ENCODE measurements at regions not wholly inside any gene's neighbourhood (a gene's known extent, or its start where the extent isn't known, plus 50 kb on each side); places are given as distances from the start of the nearest gene placed in this dataset.
"Not testable (repeated sequence)": the region's sequence is repeated elsewhere in the genome, so short reads cannot be mapped to it uniquely, and the experiment has no call there.

DNA sequence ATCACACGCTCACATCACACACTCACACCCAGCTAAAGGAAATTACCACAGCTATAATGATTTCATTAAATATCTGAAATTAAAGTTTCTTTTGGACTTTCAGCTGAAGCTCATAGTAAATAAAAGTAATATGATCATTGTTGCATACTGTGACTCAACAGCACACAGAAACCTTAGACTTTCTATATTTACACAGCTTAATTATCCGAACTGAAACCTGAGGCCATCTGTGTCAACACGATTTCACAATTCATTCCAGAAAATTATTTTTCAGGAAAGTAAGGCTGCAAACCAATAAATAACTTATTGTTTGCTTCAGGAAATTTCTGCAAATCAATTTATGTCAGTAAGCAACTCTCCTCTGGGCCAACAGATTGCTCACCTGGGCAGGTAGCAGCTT, 1352.2 kb upstream of the CDH18 start:
- DNase-seq (ENCODE audit: low spot score); intact Hi-C loops (cut with micrococcal nuclease); H3K27me3 Mint-ChIP-seq (ENCODE audit: insufficient read depth); H3K36me3 Mint-ChIP-seq (ENCODE audit: low read depth); H3K4me1 Mint-ChIP-seq (ENCODE audit: low read depth); H3K4me3 Mint-ChIP-seq; H3K9me3 Mint-ChIP-seq; H3K27ac Mint-ChIP-seq: not testable (repeated sequence)

- H3K9me3 Mint-ChIP-seq; H3K27ac Mint-ChIP-seq; H3K36me3 Mint-ChIP-seq (ENCODE audit: low read depth); H3K4me3 Mint-ChIP-seq; H3K27me3 Mint-ChIP-seq (ENCODE audit: insufficient read depth); H3K4me1 Mint-ChIP-seq (ENCODE audit: low read depth); intact Hi-C loops (cut with micrococcal nuclease); DNase-seq (ENCODE audit: low spot score): not testable (repeated sequence)
These were observed 1348.5 kb upstream of the CDH18 start for GRCh38 chr5:21336478-21336877.

DNA sequence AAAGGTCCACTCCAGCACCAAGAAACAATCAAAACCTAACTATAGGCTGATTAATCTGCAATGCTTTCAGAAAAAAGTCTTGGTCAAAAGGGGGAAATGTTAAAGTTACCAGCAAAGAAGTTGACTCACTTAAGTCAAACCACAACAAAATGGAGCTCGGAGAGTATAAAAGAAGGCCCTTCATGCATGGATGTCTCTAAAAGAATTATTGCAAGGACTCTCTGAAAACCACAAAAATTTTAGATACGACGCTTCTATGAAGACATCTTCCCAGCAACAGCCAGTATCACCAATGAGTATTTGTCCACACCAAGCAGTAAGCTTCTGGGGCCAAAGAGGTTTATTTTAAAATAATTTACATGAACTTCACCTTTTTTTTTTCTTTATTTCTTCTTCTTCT, 1327.4 kb upstream of the CDH18 start:
- H3K36me3 Mint-ChIP-seq (ENCODE audit: low read depth); H3K4me3 Mint-ChIP-seq; intact Hi-C loops (cut with micrococcal nuclease); H3K9me3 Mint-ChIP-seq; DNase-seq (ENCODE audit: low spot score); H3K4me1 Mint-ChIP-seq (ENCODE audit: low read depth); H3K27me3 Mint-ChIP-seq (ENCODE audit: insufficient read depth); H3K27ac Mint-ChIP-seq: not testable (repeated sequence)

GRCh38 chr5:21301205-21301604, 1313.2 kb upstream of the CDH18 start:
- H3K4me3 Mint-ChIP-seq; H3K27me3 Mint-ChIP-seq (ENCODE audit: insufficient read depth); H3K27ac Mint-ChIP-seq; H3K4me1 Mint-ChIP-seq (ENCODE audit: low read depth); intact Hi-C loops (cut with micrococcal nuclease); DNase-seq (ENCODE audit: low spot score); H3K36me3 Mint-ChIP-seq (ENCODE audit: low read depth); H3K9me3 Mint-ChIP-seq: not testable (repeated sequence)

GRCh38 chr5:21274361-21274760, 1286.4 kb upstream of the CDH18 start:
- DNase-seq (ENCODE audit: low spot score); H3K27me3 Mint-ChIP-seq (ENCODE audit: insufficient read depth); H3K9me3 Mint-ChIP-seq; H3K36me3 Mint-ChIP-seq (ENCODE audit: low read depth); H3K4me1 Mint-ChIP-seq (ENCODE audit: low read depth); intact Hi-C loops (cut with micrococcal nuclease); H3K27ac Mint-ChIP-seq; H3K4me3 Mint-ChIP-seq: not testable (repeated sequence)

- intact Hi-C loops (cut with micrococcal nuclease) = no loop called here
- Mint-ChIP-seq H3K36me3 (ENCODE audit: low read depth) (no peaks in the 10 kb centered on the region), H3K9me3 (peaks cover 9% of the 10 kb centered on the region), H3K4me3 (no peak overlapping the region), H3K27me3 (ENCODE audit: insufficient read depth) (no peaks in the 10 kb centered on the region), H3K4me1 (ENCODE audit: low read depth) (no peaks in the 10 kb centered on the region), H3K27ac (no peak overlapping the region)
- DNase-seq (ENCODE audit: low spot score) = no peak
These were observed 1275.4 kb upstream of the CDH18 start for GRCh38 chr5:21263361-21263760.

GRCh38 chr5:21254161-21254560, 1266.2 kb upstream of the CDH18 start:
- Mint-ChIP-seq H3K36me3 (ENCODE audit: low read depth) (no peaks in the 10 kb centered on the region), H3K4me3 (no peak overlapping the region), H3K4me1 (ENCODE audit: low read depth) (no peaks in the 10 kb centered on the region), H3K27ac (no peak overlapping the region), H3K27me3 (ENCODE audit: insufficient read depth) (no peaks in the 10 kb centered on the region), H3K9me3 (peaks cover 3% of the 10 kb centered on the region)
- intact Hi-C loops (cut with micrococcal nuclease) = no loop called here
- no peak for DNase-seq (ENCODE audit: low spot score)

DNA sequence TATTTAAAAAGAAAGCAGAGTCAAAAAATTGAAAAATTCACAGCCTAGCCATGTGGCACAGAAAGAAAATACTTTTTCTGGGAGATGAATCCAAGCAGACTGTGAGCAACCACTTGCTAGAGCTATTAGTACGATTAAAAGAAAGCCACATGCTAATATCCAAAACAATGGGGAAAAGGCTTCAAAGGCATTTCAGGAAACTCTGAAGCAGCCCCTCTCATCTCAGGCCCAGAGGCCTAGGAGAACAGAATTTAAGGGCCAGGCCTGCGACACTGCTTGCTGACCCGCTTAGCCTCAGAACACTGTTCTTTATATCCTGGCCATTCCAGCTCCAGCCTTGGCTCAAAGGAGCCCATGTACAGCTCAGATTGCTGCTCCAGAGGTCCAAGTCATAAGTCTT, 1257.0 kb upstream of the CDH18 start:
- no peak overlapping the region for H3K27ac Mint-ChIP-seq
- no peak for DNase-seq (ENCODE audit: low spot score)
- H3K36me3 Mint-ChIP-seq (ENCODE audit: low read depth) = no peaks in the 10 kb centered on the region
- H3K4me1 Mint-ChIP-seq (ENCODE audit: low read depth) = no peaks in the 10 kb centered on the region
- H3K27me3 Mint-ChIP-seq (ENCODE audit: insufficient read depth) = no peaks in the 10 kb centered on the region
- no peaks in the 10 kb centered on the region for H3K9me3 Mint-ChIP-seq
- H3K4me3 Mint-ChIP-seq = no peak overlapping the region
- intact Hi-C loops (cut with micrococcal nuclease) = no loop called here

DNA sequence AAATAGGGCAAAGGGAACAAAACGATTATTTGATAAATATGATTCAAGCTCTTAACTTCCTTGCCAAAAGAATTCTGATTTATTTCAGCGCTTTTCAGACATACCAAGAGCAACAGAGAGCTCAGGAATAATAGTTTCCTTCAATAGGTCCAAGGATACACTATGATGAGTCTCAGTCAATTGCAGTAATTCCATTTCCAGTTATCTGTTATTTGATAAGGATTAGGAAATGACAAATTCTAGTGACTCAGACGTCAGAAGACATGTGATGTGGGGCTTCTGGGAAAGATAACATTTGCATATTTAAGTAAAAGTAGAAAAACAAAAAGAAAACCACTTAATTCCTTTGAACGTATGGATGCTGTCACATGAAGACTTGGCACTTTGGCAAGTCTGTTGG, 1250.8 kb upstream of the CDH18 start:
- H3K36me3 Mint-ChIP-seq (ENCODE audit: low read depth) = no peaks in the 10 kb centered on the region
- intact Hi-C loops (cut with micrococcal nuclease) = no loop called here

DNA sequence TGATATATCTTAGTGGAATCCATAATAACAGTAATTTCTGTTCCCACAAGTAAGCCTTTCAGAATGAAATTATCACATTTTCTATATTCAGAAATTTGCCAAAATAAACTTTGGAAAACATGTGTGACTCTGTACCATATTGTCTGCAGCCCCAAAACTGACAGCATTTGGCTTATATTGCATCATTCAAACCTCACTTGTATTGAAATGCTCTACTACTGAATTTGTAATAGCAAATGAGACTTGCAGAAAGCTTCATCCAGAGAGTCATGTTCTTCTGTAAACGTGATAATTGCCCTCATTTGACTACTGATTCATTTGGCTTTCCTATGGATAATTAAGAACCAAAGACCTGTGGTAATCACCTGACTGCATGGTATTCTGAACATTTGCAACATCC, 1249.5 kb upstream of the CDH18 start:
- no peak for DNase-seq (ENCODE audit: low spot score)
- Mint-ChIP-seq H3K27ac (no peak overlapping the region), H3K4me3 (no peak overlapping the region), H3K36me3 (ENCODE audit: low read depth) (no peaks in the 10 kb centered on the region), H3K9me3 (peaks cover 9% of the 10 kb centered on the region), H3K4me1 (ENCODE audit: low read depth) (no peaks in the 10 kb centered on the region), H3K27me3 (ENCODE audit: insufficient read depth) (no peaks in the 10 kb centered on the region)
- intact Hi-C loops (cut with micrococcal nuclease) = no loop called here

More for the DNA sequence above, 1250.8 kb upstream of the CDH18 start:
- Mint-ChIP-seq H3K4me3 (no peak overlapping the region), H3K4me1 (ENCODE audit: low read depth) (no peaks in the 10 kb centered on the region), H3K27ac (no peak overlapping the region), H3K9me3 (peaks cover 9% of the 10 kb centered on the region), H3K27me3 (ENCODE audit: insufficient read depth) (no peaks in the 10 kb centered on the region)
- DNase-seq (ENCODE audit: low spot score) = no peak

DNA sequence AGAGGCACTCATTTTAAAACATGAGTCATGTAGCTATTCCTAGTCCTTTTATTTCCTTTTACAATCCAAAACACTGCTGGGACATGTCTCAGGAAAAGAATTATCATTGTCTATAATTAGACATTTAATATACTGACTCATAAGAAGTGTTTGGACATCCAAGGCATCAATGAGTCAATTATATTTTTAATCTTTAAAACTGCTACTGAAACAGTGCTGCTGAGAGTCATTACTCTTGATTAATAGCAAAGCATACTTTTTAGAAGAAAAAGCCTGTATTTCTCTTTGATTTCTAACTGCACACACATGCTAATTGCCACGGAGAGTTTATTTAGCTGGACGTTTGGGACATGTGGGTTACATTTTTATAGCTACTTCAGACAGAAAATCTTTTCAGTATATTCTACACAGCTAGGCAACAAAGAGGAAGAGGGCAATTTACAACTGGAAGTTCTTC, 1249.0 kb upstream of the CDH18 start:
- Mint-ChIP-seq H3K36me3 (ENCODE audit: low read depth) (no peaks in the 10 kb centered on the region), H3K27me3 (ENCODE audit: insufficient read depth) (no peaks in the 10 kb centered on the region), H3K4me1 (ENCODE audit: low read depth) (no peaks in the 10 kb centered on the region), H3K4me3 (no peak overlapping the region), H3K27ac (no peak overlapping the region), H3K9me3 (peaks cover 9% of the 10 kb centered on the region)
- intact Hi-C loops (cut with micrococcal nuclease) = no loop called here
- no peak for DNase-seq (ENCODE audit: low spot score)

DNA sequence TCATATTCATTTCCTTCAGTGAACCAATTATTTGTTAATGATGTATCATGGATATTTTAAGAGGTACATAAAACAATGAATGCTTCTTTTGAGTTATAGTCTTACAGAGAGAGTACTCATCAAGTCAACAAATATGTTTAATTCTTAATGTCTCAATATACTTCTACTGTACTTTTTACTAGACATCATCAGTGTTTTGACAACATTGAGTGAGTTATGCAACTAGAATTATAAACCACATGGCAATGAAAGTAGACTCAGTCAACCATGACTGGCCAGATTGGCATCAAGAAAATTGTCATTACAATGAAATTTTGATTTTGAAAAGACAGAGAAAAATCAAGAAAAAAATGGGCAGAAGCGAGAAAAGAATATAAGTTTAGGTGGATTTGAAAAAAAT, 1248.1 kb upstream of the CDH18 start:
- intact Hi-C loops (cut with micrococcal nuclease) = no loop called here
- H3K27me3 Mint-ChIP-seq (ENCODE audit: insufficient read depth) = no peaks in the 10 kb centered on the region
- no peaks in the 10 kb centered on the region for H3K36me3 Mint-ChIP-seq (ENCODE audit: low read depth)
- H3K9me3 Mint-ChIP-seq = peaks cover 9% of the 10 kb centered on the region
- no peak overlapping the region for H3K27ac Mint-ChIP-seq
- DNase-seq (ENCODE audit: low spot score) = no peak
- H3K4me3 Mint-ChIP-seq = no peak overlapping the region
- H3K4me1 Mint-ChIP-seq (ENCODE audit: low read depth) = no peaks in the 10 kb centered on the region

DNA sequence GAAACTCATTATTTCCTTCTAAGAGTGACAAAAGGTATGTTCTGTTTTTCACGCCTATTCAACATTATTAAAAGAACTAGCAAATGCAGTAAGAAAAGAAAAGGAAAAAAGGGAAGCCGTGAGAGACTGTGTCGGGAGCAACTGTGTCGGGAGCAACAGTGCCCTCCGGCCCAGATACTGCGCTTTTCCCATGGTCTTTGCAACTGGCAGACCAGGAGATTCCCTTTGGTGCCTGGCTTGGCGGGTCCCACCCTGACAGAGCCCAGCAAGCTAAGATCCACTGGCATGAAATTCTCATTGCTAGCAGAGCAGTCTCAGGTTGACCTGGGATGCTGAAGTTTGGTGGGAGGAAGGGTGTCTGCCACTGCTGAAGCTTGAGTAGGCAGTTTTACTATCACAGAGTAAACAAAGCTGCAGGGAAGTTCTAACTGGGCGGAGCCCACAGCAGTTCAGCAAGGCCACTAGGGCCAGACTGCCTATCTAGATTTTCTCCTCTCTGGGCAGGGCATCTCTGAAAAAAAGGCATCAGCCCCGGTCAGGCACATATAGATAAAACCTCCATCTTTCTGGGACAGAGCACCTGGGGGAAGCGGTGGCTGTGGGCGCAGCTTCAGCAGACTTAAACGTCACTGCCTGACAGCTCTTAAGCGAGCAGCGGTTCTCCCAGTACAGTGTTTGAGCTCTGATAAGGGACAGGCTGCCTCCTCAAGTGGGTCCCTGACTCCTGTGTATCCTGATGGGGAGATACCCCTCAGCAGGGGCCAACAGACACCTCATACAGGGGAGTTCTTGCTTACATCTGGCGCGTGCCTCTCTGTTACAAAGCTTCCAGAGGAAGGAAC, 1237.4 kb upstream of the CDH18 start:
- H3K4me1 Mint-ChIP-seq (ENCODE audit: low read depth) = no peaks in the 10 kb centered on the region
- peaks cover 24% of the 10 kb centered on the region for H3K9me3 Mint-ChIP-seq
- H3K27ac Mint-ChIP-seq = no peak overlapping the region
- H3K36me3 Mint-ChIP-seq (ENCODE audit: low read depth) = no peaks in the 10 kb centered on the region
- no peak overlapping the region for H3K4me3 Mint-ChIP-seq
- no peak for DNase-seq (ENCODE audit: low spot score)
- H3K27me3 Mint-ChIP-seq (ENCODE audit: insufficient read depth) = no peaks in the 10 kb centered on the region
- intact Hi-C loops (cut with micrococcal nuclease) = no loop called here

- Mint-ChIP-seq H3K9me3 (peaks cover 11% of the 10 kb centered on the region), H3K4me3 (no peak overlapping the region), H3K36me3 (ENCODE audit: low read depth) (no peaks in the 10 kb centered on the region), H3K4me1 (ENCODE audit: low read depth) (no peaks in the 10 kb centered on the region), H3K27me3 (ENCODE audit: insufficient read depth) (no peaks in the 10 kb centered on the region), H3K27ac (no peak overlapping the region)
- intact Hi-C loops (cut with micrococcal nuclease) = no loop called here
- no peak for DNase-seq (ENCODE audit: low spot score)
These were observed 1233.6 kb upstream of the CDH18 start for GRCh38 chr5:21221616-21222015.

All from activated T-helper 1 cell treated with anti-CD3 and anti-CD28 coated beads, Interleukin-12 subunit alpha, Interleukin-12 subunit beta, Interleukin-2, Interleukin-4 antibody, amounts not matched to agents 30 ng/mL and 10 ng/mL and 1 ng/mL, durations not matched to agents 14 hours and 24 hours and 36 hours (primary cell).